GM23338 (cell line): ENCODE measurements at regions not wholly inside any gene's neighbourhood (a gene's known extent, or its start where the extent isn't known, plus 50 kb on each side); places are given as distances from the start of the nearest gene placed in this dataset.

ENCODE experiments used
- CREB1 ChIP-seq: fragments of 250-450 bp; sonication (Bioruptor Pico); IDR thresholded peaks from 2 replicates; pipeline ENCODE4 v1.5.0; 2020; ENCODE audit warnings: low read depth, mild to moderate bottlenecking, moderate library complexity
- EZH2 ChIP-seq: fragments of 200-600 bp; sonication (generic); IDR thresholded peaks from one replicate; pipeline ENCODE4 v1.8.0; 2017; ENCODE audit warnings: antibody characterized with exemption, mild to moderate bottlenecking, low read depth; ENCODE audit not compliant: unreplicated experiment
- EZH2phosphoT487 ChIP-seq: fragments of 200-600 bp; sonication (generic); IDR thresholded peaks from one replicate; pipeline ENCODE4 v1.8.1; 2018; ENCODE audit warnings: antibody characterized with exemption; ENCODE audit not compliant: unreplicated experiment
- JUNB ChIP-seq: IDR thresholded peaks from one replicate; pipeline ENCODE4 v1.6.1; 2016; ENCODE audit warnings: antibody characterized with exemption; ENCODE audit not compliant: unreplicated experiment
- NANOG ChIP-seq: IDR thresholded peaks from 2 replicates; pipeline ENCODE4 v1.6.1; 2016; ENCODE audit warnings: antibody characterized with exemption, borderline replicate concordance
- POLR2AphosphoS5 ChIP-seq: IDR thresholded peaks from 2 replicates; pipeline ENCODE4 v1.6.1; 2016; ENCODE audit warnings: antibody characterized with exemption, low read depth
- ZNF114 ChIP-seq: fragments of 250-450 bp; sonication (Bioruptor Pico); IDR thresholded peaks from 2 replicates; pipeline ENCODE4 v1.5.0; 2020; ENCODE audit warnings: mild to moderate bottlenecking, moderate library complexity
- ZNF331 ChIP-seq: fragments of 250-450 bp; sonication (Bioruptor Pico); IDR thresholded peaks from 2 replicates; pipeline ENCODE4 v1.5.0; 2020; ENCODE audit warnings: low read depth, mild to moderate bottlenecking, moderate library complexity
- ZNF462 ChIP-seq: fragments of 250-450 bp; sonication (Bioruptor Pico); IDR thresholded peaks from 2 replicates; pipeline ENCODE4 v1.5.0; 2020; ENCODE audit warnings: mild to moderate bottlenecking, moderate library complexity
- TF ChIP-seq, protein P1 (sequence below), 2 experiments: fragments of 200-600 bp in 1 of 2; sonication (generic) in 1 of 2; conservative IDR thresholded peaks; 2 replicates each; pipeline versions ENCODE4 v1.5.1 to v1.6.1; 2016 to 2017; ENCODE audit warnings: antibody characterized with exemption in 2 of 2, low read depth in 2 of 2, mild to moderate bottlenecking in 2 of 2, moderate library complexity in 1 of 2
- TF ChIP-seq, protein P2 (sequence below): IDR thresholded peaks from one replicate; pipeline ENCODE4 v1.6.1; 2018; ENCODE audit warnings: antibody characterized with exemption; ENCODE audit not compliant: unreplicated experiment

DNA sequence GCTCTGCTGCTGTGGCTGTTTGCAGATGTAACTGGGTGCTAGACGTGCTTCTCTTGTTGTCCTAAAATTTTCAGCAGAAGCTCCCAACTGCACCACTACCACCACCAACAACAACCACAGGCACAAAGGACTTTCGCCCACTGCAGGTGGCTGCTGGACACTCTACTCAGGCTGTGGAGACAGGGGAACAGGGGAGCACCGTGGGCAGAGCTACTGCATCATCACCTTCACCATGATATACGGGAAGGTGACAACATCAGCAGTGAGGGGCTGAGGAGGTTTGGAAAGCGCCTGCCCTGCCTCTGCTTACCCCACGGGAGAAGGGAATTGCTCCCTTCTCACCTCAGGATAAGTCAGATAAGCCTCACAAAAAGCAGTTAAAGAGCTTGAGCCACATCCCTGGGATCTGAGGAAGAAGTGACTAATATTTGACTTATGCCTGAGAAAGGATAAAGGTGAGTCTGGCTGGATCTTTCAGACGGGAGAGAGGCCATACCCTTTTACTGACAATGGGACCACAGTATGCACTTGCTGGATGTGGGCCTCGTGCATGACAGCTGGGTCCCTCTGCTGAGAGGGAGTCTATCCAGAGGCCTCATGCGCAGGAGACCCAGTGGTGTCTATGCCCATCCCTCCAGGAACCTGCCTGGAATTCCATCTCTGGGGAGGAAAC is 217.6 kb downstream of the KLF6 start:
- TF ChIP-seq POLR2AphosphoS5: no peak
- TF ChIP-seq, protein P1, sequence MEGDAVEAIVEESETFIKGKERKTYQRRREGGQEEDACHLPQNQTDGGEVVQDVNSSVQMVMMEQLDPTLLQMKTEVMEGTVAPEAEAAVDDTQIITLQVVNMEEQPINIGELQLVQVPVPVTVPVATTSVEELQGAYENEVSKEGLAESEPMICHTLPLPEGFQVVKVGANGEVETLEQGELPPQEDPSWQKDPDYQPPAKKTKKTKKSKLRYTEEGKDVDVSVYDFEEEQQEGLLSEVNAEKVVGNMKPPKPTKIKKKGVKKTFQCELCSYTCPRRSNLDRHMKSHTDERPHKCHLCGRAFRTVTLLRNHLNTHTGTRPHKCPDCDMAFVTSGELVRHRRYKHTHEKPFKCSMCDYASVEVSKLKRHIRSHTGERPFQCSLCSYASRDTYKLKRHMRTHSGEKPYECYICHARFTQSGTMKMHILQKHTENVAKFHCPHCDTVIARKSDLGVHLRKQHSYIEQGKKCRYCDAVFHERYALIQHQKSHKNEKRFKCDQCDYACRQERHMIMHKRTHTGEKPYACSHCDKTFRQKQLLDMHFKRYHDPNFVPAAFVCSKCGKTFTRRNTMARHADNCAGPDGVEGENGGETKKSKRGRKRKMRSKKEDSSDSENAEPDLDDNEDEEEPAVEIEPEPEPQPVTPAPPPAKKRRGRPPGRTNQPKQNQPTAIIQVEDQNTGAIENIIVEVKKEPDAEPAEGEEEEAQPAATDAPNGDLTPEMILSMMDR (conservative IDR thresholded peaks at IDR 0.05; ENCODE audit: low read depth in 2 of 2): no peak
- TF ChIP-seq EZH2phosphoT487: no peak
- TF ChIP-seq EZH2: no peak
- no peak for TF ChIP-seq ZNF462 (CRISPR knock-in tag)
- TF ChIP-seq, protein P2, sequence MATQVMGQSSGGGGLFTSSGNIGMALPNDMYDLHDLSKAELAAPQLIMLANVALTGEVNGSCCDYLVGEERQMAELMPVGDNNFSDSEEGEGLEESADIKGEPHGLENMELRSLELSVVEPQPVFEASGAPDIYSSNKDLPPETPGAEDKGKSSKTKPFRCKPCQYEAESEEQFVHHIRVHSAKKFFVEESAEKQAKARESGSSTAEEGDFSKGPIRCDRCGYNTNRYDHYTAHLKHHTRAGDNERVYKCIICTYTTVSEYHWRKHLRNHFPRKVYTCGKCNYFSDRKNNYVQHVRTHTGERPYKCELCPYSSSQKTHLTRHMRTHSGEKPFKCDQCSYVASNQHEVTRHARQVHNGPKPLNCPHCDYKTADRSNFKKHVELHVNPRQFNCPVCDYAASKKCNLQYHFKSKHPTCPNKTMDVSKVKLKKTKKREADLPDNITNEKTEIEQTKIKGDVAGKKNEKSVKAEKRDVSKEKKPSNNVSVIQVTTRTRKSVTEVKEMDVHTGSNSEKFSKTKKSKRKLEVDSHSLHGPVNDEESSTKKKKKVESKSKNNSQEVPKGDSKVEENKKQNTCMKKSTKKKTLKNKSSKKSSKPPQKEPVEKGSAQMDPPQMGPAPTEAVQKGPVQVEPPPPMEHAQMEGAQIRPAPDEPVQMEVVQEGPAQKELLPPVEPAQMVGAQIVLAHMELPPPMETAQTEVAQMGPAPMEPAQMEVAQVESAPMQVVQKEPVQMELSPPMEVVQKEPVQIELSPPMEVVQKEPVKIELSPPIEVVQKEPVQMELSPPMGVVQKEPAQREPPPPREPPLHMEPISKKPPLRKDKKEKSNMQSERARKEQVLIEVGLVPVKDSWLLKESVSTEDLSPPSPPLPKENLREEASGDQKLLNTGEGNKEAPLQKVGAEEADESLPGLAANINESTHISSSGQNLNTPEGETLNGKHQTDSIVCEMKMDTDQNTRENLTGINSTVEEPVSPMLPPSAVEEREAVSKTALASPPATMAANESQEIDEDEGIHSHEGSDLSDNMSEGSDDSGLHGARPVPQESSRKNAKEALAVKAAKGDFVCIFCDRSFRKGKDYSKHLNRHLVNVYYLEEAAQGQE: no peak
- no peak for TF ChIP-seq ZNF331
- no peak for TF ChIP-seq CREB1 (CRISPR knock-in tag)
- TF ChIP-seq NANOG: no peak
- no peak for TF ChIP-seq JUNB
- TF ChIP-seq ZNF114: no peak
